ENCODE measurements at regions not wholly inside any gene's neighbourhood (a gene's known extent, or its start where the extent isn't known, plus 50 kb on each side); places are given as distances from the start of the nearest gene placed in this dataset.

- no peak for TF ChIP-seq PRDM15 (CRISPR knock-in tag; IDR thresholded peaks at IDR 0.05)
These were observed 145.8 kb upstream of the KCNQ5 start (continued) for GRCh38 chr6:72476051-72476450.

GRCh38 chr6:72476646-72477045, 145.2 kb upstream of the KCNQ5 start:
- intact Hi-C loops (cut with micrococcal nuclease; ENCODE audit: unreplicated experiment): no loop called here
- POLR2A ChIA-PET: no interaction called here
- BruUV-seq (replicated peaks): no TSS peak
- Histone ChIP-seq H3K9ac (ENCODE audit: control insufficient read depth, insufficient read depth, low read length) (no peak overlapping the region), H3K27me3 (replicated peaks in 1 of 2; ENCODE audit: control insufficient read depth in 2 of 2, insufficient read depth in 2 of 2, low read length in 1 of 2) (no peaks in the 10 kb centered on the region), H2AFZ (ENCODE audit: control insufficient read depth, low read depth, low read length) (no peak overlapping the region), H3K36me3 (ENCODE audit: control insufficient read depth in 2 of 2, insufficient read depth in 2 of 2, low read length in 1 of 2) (no peaks in the 10 kb centered on the region), H3K4me1 (ENCODE audit: control insufficient read depth, insufficient read depth, low read length) (no peaks in the 10 kb centered on the region), H3K4me2 (ENCODE audit: control insufficient read depth, insufficient read depth) (no peak overlapping the region), H3K4me3 (no peak overlapping the region), H3K9me3 (replicated peaks; ENCODE audit: control insufficient read depth, insufficient read depth, low read length) (no peaks in the 10 kb centered on the region), H4K20me1 (ENCODE audit: control insufficient read depth, insufficient read depth) (no peaks in the 10 kb centered on the region), H3K79me2 (ENCODE audit: control insufficient read depth, insufficient read depth, low read length) (no peaks in the 10 kb centered on the region), H3K27ac (ENCODE audit: control insufficient read depth, insufficient read depth) (no peak overlapping the region)
- SMC1A ChIA-PET (ENCODE audit: uncharacterized antibody, unreplicated experiment): no interaction called here
- FAIRE-seq: no peak
- RAD21 ChIA-PET (ENCODE audit: unreplicated experiment): no interaction called here
- no peak for ATAC-seq
- CTCF ChIA-PET: interaction anchor here (1.3 kb wide), 1 partner anchor 8 kb away, joined by 4 read pairs; no protein-coding TSS in a partner anchor
- 20% methylated on average over 6 of the region's 6 CpGs for WGBS (ENCODE audit: insufficient coverage, insufficient replicate concordance, low lambda C conversion rate, missing lambda C conversion rate)
- no peak for DNase-seq (ENCODE audit: low read depth, low spot score)
- in situ Hi-C loops (cut with MboI): no loop called here
- TF ChIP-seq IRF4 (IDR thresholded peaks at IDR 0.05; ENCODE audit: low read depth, low read length) (no peak), POLR2AphosphoS5 (IDR thresholded peaks at IDR 0.05; ENCODE audit: low read length) (no peak), POLR2A (IDR thresholded peaks at IDR 0.05; ENCODE audit: low read depth, low read length) (no peak), ZBTB40 (IDR thresholded peaks at IDR 0.05; ENCODE audit: borderline replicate concordance) (no peak), SUPT20H (IDR thresholded peaks at IDR 0.05; ENCODE audit: borderline replicate concordance, control insufficient read depth, low read depth, low read length) (no peak), PRDM15 (CRISPR knock-in tag; IDR thresholded peaks at IDR 0.05) (no peak), CREB1 (IDR thresholded peaks at IDR 0.05; ENCODE audit: low read depth) (no peak), KLF5 (IDR thresholded peaks at IDR 0.05; ENCODE audit: partially characterized antibody) (no peak), ELK1 (IDR thresholded peaks at IDR 0.05; ENCODE audit: low read depth, low read length) (no peak), SP1 (IDR thresholded peaks at IDR 0.05; ENCODE audit: low read depth, low read length) (no peak), CBFB (IDR thresholded peaks at IDR 0.05; ENCODE audit: low read depth) (no peak)
